ENCODE measurements at regions not wholly inside any gene's neighbourhood (a gene's known extent, or its start where the extent isn't known, plus 50 kb on each side); places are given as distances from the start of the nearest gene placed in this dataset.
"Not testable (repeated sequence)": the region's sequence is repeated elsewhere in the genome, so short reads cannot be mapped to it uniquely, and the experiment has no call there.

- no peaks in the 10 kb centered on the region for H3K36me3 ChIP-seq
- TF ChIP-seq CTCF (IDR thresholded peaks at IDR 0.05): no peak
- no peak for TF ChIP-seq POLR2A (IDR thresholded peaks at IDR 0.05)
- no peaks in the 10 kb centered on the region for H3K27me3 ChIP-seq
- no peak overlapping the region for H3K4me3 ChIP-seq
- no peak for DNase-seq
- H3K9me3 ChIP-seq: no peaks in the 10 kb centered on the region
- no peak overlapping the region for H3K27ac ChIP-seq
- H3K4me1 ChIP-seq: peaks cover 0 to 13% (median 2%) of the 10 kb centered on the region in 4 donors
Measured at GRCh38 chr1:168408539-168408865, 127.8 kb downstream of the TBX19 start.

GRCh38 chr1:168407832-168408538, 127.3 kb downstream of the TBX19 start:
- H3K4me3 ChIP-seq: no peak overlapping the region
- DNase-seq: no peak
- no peaks in the 10 kb centered on the region for H3K27me3 ChIP-seq
- no peaks in the 10 kb centered on the region for H3K36me3 ChIP-seq
- peaks cover 0 to 13% (median 2%) of the 10 kb centered on the region in 4 donors for H3K4me1 ChIP-seq
- H3K27ac ChIP-seq: no peak overlapping the region
- no peak for TF ChIP-seq CTCF (IDR thresholded peaks at IDR 0.05)
- no peaks in the 10 kb centered on the region for H3K9me3 ChIP-seq

- no peak for DNase-seq
- H3K4me1 ChIP-seq: peaks cover 0 to 13% (median 2%) of the 10 kb centered on the region in 4 donors
- no peak overlapping the region for H3K27ac ChIP-seq
- H3K4me3 ChIP-seq: no peak overlapping the region
- no peaks in the 10 kb centered on the region for H3K27me3 ChIP-seq
- TF ChIP-seq POLR2A (IDR thresholded peaks at IDR 0.05) (no peak), CTCF (IDR thresholded peaks at IDR 0.05) (no peak)
- H3K36me3 ChIP-seq: no peaks in the 10 kb centered on the region
- no peaks in the 10 kb centered on the region for H3K9me3 ChIP-seq
Measured at GRCh38 chr1:168405906-168406549, 125.4 kb downstream of the TBX19 start.

GRCh38 chr1:168403140-168403539, 122.5 kb downstream of the TBX19 start:
- H3K4me3 ChIP-seq: no peak overlapping the region
- no peaks in the 10 kb centered on the region for H3K9me3 ChIP-seq
- no peaks in the 10 kb centered on the region for H3K27me3 ChIP-seq
- H3K27ac ChIP-seq: no peak overlapping the region
- no peak for DNase-seq
- TF ChIP-seq POLR2A (IDR thresholded peaks at IDR 0.05) (no peak), CTCF (IDR thresholded peaks at IDR 0.05) (no peak)
- H3K36me3 ChIP-seq: no peaks in the 10 kb centered on the region
- peaks cover 0 to 7% (median under 1%) of the 10 kb centered on the region in 4 donors for H3K4me1 ChIP-seq

GRCh38 chr1:168402466-168402865, 121.8 kb downstream of the TBX19 start:
- H3K27me3 ChIP-seq, DNase-seq, H3K9me3 ChIP-seq: not testable (repeated sequence)

GRCh38 chr1:168401341-168401740, 120.7 kb downstream of the TBX19 start:
- Histone ChIP-seq H3K4me3 (no peak overlapping the region), H3K36me3 (no peaks in the 10 kb centered on the region), H3K9me3 (no peaks in the 10 kb centered on the region), H3K4me1 (no peaks in the 10 kb centered on the region), H3K27ac (no peak overlapping the region), H3K27me3 (no peaks in the 10 kb centered on the region)
- DNase-seq: no peak
- TF ChIP-seq POLR2A (IDR thresholded peaks at IDR 0.05) (no peak), CTCF (IDR thresholded peaks at IDR 0.05) (no peak)

More at GRCh38 chr1:168402466-168402865, 121.8 kb downstream of the TBX19 start:
- not testable (repeated sequence) for H3K27ac ChIP-seq, H3K36me3 ChIP-seq, H3K4me3 ChIP-seq, H3K4me1 ChIP-seq

All from Peyer's patch (tissue), 4 donors.